ENCODE measurements at regions not wholly inside any gene's neighbourhood (a gene's known extent, or its start where the extent isn't known, plus 50 kb on each side); places are given as distances from the start of the nearest gene placed in this dataset.

GRCh38 chr15:98025237-98025636 lies 64.7 kb downstream of the ARRDC4 start (continued):
- TF ChIP-seq ARID4B (CRISPR knock-in tag; IDR thresholded peaks at IDR 0.05): no peak

- intact Hi-C loops (cut with micrococcal nuclease): no loop called here
- ATAC-seq: no peak
- in situ Hi-C loops (cut with MboI): no loop called here
Measured at GRCh38 chr15:98034731-98035130, 74.2 kb downstream of the ARRDC4 start.

More at GRCh38 chr15:98034731-98035130, 74.2 kb downstream of the ARRDC4 start:
- H3K4me2 ChIP-seq (ENCODE audit: insufficient read depth, low read length): no peak overlapping the region
- no peaks in the 10 kb centered on the region; a peak in 3 of 5 replicates for H3K27me3 ChIP-seq (ENCODE audit: control insufficient read depth in 2 of 2, insufficient read depth in 2 of 2, low read length in 2 of 2)
- 1% methylated on average over 4 of the region's 4 CpGs for WGBS (ENCODE audit: insufficient coverage, low coverage, missing lambda C conversion rate)
- DNase-seq (ENCODE audit: extremely low read depth in 1 of 4, low spot score in 3 of 4) (no peak), FAIRE-seq (no peak)
- POLR2A ChIA-PET: interaction anchor here (1.0 kb wide), 1 partner anchor 71 kb away, joined by 3 read pairs; no protein-coding TSS in a partner anchor
- no TSS peak for BruUV-seq (replicated peaks)
- H3K4me3 ChIP-seq: no peak overlapping the region
- H3K36me3 ChIP-seq (ENCODE audit: control insufficient read depth, insufficient read depth, low read length): no peaks in the 10 kb centered on the region
- no peaks in the 10 kb centered on the region for H3K79me2 ChIP-seq (ENCODE audit: control insufficient read depth, insufficient read depth, low read length)
- H3K9me1 ChIP-seq (ENCODE audit: control insufficient read depth, insufficient read depth, low read length): no peaks in the 10 kb centered on the region
- H3K27ac ChIP-seq (ENCODE audit: extremely low read depth, low read depth, low read length): no peak overlapping the region
- TF ChIP-seq ZZZ3 (IDR thresholded peaks at IDR 0.05) (no peak), HNRNPL (IDR thresholded peaks at IDR 0.05; ENCODE audit: low read depth, low read length) (no peak)
- H2AFZ ChIP-seq (ENCODE audit: low read depth, low read length): no peak overlapping the region
- H4K20me1 ChIP-seq (replicated peaks; ENCODE audit: control insufficient read depth, insufficient read depth, low read length): no peaks in the 10 kb centered on the region
- H3K4me1 ChIP-seq (replicated peaks in 1 of 2; ENCODE audit: control insufficient read depth in 2 of 2, insufficient read depth in 2 of 2, low read length in 2 of 2): no peaks in the 10 kb centered on the region
- CTCF ChIA-PET (ENCODE audit: low intra/inter-chr PET ratio): no interaction called here
- H3K9ac ChIP-seq (ENCODE audit: insufficient read depth in 1 of 2, low read depth in 2 of 2, low read length in 2 of 2): no peak overlapping the region
- no peaks in the 10 kb centered on the region for H3K9me3 ChIP-seq (replicated peaks; ENCODE audit: control insufficient read depth, insufficient read depth, low read depth, low read length)
